GM21619 (cell line): ENCODE measurements at regions not wholly inside any gene's neighbourhood (a gene's known extent, or its start where the extent isn't known, plus 50 kb on each side); places are given as distances from the start of the nearest gene placed in this dataset.

Experiments
- ATAC-seq: cut with Tn5 transposase; IDR thresholded peaks from one replicate; pipeline ENCODE4 v1.9.1; 2021; ENCODE audit not compliant: unreplicated experiment

DNA sequence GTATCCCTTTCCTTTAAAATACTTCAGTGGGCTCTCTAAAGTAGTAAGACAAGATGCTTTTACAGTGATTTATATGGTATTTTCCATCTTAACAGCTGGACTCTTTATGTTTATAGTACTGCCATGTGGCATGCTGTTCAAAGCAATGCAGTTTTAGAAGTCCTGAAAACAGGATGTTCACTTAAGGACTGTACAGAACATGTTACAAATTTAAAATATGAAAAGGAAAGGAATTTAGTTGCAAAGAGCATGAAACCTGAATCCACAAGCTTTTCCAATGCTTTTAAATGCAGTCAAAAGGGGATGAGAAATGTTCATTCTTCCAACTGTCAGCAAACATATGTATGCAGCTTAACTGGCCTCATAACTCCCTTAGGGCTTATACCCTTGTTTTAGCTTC, 580.2 kb downstream of the EFNA5 start:
- no peak for ATAC-seq

DNA sequence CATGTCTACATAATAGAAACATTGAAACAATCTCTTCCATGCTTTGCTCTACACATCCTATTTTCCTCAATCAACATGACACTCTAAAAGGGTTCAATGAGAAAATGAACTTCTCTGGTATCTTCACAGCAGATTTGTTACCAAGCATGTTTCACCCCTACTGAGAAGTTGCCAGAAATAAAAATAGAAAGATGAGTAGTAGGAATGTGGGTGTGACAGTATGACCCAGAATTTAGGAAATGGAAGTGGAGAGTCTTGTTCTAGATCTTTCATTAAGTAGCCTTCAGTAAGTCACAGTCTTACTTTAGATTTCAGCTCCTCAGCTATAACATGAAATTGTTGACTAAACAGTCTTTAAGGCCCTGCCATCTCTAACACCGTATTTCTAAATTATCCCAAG, 581.8 kb downstream of the EFNA5 start:
- no peak for ATAC-seq

DNA sequence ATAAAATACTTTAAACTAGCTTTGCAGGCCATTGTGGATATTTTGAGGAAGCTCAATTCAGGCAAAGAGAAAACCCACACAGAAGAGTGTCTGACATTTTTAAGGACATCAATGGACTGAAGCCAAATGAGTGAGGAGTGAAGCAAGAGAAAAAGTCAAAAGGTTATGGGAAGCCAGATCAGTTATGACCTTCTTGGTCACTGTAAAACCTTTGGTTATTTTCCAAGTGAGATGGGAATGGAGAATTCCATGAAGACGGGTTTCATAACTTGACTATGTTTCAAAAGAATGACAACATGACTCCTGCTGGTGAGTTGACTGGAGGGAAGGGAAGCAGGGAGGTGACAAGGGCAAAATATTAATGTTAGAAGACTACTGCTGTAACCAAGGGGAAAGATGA, 585.2 kb downstream of the EFNA5 start:
- ATAC-seq: no peak

DNA sequence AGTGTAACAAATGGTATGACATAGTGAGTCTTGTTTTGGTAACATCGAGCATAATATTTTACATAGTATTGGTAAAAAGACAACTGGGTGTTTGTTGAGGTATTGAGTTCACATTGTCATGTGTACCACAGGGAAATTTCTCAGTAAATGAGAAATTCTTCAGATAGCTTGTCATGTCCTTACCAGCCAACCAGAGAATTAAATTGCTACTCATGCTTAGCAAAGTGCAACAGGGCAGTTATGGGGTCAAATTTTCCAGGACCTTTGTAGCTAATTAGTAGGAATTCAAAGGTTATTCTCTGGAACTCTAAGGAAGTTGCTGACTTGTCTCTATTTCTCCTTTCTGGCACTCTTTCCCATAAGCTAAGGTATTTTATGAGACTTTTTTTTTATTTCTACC, 595.7 kb downstream of the EFNA5 start:
- ATAC-seq: no peak

DNA sequence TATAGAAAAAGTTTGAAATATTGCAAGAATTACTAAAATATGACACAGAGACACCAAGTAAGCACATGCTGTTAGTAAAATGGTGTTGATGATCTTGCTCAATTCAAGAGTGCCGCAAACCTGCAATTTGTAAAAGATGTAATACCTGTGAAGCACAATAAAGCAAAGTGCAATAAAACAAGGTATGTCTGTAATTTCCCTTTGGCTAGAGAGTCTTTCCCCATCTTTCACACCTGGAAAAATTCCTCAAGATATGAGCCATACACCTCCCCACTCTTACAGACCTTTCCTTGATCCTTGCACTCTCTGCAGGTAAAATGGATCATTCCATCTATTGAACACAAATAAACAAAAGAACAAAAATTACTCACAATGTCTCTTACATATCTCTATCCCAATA, 597.8 kb downstream of the EFNA5 start:
- ATAC-seq: no peak

DNA sequence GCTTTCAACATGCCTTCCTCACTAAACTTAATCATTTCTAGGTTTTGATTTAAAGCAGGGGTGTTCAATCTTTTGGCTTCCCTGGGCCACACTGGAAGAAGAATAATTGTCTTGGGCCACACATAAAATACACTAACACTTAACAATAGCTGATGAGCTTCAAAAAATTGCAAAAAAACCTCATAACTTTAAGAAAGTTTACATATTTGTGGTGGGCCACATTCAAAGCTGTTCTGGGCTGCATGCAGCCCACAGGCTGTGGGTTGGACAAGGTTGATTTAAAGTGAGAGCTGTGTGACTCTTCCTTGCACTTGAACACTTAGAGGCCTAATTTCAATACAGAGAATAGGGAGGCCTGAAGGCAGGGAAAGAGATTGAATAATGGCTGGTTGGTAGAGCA, 598.3 kb downstream of the EFNA5 start:
- no peak for ATAC-seq

DNA sequence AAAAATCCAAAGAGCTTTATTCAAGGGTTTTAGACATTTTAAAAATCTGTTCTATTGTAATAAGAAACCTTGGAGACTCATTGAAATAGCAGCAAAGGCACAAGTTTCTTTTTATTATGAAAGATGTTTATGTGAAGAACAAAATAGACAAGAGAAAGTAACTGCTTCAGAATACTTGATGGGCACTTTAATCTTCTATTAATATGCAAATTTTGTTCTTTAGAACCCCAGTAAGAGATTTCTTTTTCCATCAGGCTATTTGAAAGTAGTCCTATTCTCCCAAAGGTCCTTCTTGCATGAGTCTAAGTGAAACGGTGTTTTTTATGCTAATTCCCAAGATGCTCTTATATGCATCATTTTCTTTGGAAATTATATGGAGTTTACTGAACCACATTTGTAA, 602.0 kb downstream of the EFNA5 start:
- ATAC-seq: no peak

DNA sequence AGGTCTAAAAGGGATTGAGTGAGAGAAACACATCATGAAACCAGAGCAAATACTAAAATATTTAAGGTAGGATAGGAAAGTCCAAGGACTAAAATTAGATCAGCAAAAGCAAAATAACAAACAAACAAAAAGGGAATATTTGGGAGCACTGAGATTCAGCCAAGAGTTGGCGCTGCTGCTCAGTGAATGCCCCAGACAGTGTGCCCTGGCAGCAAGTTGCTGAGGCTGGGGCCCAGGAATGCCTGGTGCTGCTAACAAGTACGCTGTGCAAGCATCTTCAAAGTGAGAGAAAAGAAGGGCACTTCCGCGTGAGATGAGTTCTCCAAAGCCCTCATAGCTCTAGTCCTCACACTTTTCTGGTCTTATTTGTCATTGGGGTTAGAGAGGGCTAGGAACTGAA, 603.3 kb downstream of the EFNA5 start:
- no peak for ATAC-seq

DNA sequence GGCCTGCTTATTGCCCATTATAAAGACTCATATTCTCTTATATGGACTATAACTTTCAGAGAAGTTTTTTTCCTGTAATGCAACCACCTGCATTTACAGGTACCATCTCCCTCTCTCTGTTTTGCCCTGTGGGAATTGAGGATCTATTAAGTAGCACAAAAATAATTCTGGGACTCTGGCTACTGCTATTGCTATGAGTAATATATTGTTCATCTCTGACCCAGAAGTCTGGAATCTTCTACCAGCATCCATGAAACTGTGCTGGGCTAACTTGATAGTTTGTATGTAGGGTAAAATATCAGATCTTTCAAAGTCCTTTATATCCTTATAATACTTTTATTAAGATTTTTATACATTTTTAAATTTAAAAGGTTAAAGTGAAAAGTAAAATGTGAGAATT, 607.2 kb downstream of the EFNA5 start:
- no peak for ATAC-seq

DNA sequence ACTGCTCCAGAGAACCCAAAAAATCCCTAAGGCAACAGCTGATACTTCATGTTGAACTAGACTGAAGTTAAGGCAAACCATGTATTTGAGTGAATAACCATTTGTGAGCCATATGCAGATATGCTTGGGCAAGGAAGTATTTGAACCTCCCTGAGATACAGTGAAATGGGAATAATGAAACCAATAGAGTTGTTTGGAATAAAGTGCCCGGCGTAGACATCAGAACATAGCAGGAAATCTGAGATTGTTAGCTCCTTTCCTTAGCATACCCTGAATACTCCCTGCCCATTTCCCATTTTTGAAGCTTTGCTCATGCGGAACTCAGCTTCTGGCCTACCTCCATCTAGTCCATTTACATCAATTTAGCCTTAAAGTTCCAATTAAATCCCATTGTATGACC, 611.9 kb downstream of the EFNA5 start:
- ATAC-seq: no peak

DNA sequence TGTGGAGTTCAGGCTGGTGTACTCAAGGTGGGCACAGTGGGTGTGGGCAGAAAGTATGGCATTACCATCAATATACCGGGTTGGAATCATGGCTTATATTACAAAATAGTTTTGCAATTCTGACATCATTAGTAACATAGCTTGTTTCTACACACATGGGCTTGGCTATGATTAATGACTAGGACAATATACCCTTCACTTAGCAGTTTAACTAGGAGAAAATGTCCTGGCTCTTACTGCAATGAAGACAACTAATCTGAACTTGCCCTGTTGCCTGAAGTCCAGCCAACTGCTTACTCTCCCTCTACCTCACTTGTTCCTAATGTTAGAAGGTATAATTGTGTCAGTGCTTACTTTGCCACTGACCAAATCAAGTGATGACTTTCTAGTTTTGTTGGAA, 612.5 kb downstream of the EFNA5 start:
- no peak for ATAC-seq

DNA sequence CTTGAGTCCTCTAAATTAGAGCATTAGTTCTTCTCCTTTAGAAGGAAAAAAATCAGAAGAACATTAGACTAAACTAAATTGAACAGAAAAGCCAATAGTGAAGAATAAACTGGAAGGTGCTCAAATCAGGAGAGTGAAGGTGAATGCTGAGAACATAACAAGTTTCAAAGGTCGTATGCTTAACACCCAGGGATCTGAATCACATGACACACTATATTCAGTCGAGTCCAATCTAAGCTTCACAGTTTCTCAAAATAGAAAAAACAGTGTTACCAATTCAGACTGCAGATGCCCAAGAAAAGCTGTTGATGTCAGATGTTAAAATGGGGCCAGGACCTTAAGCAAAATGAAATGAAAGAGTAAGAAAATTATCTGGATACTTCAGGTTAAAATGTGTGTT, 614.5 kb downstream of the EFNA5 start:
- no peak for ATAC-seq

DNA sequence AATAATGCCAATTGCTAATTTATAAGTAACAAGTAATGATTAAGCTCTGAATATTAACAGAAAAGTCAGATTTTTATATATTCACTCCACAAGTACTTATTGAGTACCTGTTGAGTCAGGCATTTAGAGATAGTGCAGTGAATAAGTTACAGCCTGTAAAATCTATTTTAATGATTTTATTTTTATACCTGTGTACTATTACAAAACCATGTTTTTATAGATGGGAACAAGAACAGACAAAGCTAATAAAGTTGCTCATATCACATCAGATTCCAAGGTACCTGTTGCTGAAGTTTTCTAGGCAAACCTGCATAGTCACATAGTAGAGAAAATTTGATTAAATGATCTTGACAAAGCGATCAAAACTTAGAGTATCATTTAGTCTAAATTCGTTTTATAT, 623.7 kb downstream of the EFNA5 start:
- ATAC-seq: no peak

DNA sequence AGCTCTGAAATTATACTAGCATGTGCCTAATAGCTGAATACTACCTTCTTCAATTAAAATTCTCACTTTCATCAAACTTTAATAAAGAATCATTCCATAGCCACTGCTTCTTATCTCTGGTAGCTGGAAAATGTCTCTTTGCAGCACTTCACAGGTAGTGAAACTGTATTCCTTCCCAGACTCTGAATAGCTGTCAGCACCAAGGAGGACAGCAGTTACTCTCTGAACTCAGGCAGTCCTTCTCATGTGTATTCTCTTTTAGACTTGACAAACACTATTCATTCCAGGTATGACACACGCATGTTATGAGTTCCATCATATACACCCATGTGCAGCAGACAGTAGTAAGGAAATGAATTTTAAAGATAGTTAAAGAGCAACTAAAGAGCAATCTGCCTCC, 627.1 kb downstream of the EFNA5 start:
- ATAC-seq: no peak

DNA sequence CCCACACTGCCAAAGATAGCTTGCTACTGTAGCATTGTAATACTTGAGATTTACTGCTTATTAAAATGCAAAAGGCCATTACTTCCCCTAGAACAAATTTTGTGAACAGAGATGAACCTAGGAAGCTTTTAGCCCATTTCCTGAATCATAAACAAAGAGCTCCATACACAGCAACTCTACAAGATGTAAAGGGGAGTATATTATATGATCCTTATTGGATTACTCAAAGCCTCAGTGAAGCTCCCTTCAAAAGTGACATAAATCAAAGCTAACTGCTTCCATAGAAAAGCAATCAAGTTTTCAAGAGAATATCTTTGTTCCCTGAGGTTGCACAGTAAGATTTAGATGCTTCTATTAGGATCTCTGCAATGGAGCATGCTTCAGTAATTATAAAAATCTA, 629.8 kb downstream of the EFNA5 start:
- ATAC-seq: no peak

DNA sequence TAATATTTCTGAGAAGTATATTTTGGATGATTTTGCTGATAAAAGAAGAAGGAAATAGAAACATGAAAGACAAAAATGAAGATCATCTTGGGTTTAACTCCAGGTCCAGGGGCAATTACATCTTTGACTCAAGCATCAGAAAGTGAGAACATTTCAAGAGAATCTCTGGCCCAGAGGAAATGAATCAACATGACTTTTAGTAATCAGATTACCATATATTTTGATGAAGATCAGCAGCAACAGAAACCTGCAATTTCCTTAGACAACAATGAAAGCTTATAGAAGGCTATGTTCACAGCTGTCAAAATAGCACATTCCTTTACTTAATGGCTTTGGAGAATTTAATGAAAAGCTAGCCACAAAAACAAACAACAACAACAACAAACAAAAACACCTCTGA, 638.1 kb downstream of the EFNA5 start:
- ATAC-seq: no peak

DNA sequence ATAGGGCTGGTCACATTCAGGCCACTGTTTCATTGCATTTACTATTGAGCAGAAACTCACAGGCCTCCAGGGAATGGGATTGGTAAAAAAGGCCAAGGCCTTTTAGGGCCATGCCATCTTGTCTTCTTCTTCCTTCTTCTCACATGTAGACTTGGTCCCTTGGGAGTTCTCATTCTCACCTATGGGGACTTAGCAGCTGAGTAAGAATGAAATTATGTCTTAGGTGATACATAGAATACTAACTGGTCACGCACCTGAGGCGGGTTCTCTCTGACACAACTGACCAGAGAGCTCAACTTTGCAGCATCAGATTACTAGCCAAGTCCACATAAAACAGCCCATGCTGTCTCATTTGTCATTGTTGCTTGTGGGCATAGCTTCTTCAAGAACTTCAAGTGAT, 641.8 kb downstream of the EFNA5 start:
- no peak for ATAC-seq

DNA sequence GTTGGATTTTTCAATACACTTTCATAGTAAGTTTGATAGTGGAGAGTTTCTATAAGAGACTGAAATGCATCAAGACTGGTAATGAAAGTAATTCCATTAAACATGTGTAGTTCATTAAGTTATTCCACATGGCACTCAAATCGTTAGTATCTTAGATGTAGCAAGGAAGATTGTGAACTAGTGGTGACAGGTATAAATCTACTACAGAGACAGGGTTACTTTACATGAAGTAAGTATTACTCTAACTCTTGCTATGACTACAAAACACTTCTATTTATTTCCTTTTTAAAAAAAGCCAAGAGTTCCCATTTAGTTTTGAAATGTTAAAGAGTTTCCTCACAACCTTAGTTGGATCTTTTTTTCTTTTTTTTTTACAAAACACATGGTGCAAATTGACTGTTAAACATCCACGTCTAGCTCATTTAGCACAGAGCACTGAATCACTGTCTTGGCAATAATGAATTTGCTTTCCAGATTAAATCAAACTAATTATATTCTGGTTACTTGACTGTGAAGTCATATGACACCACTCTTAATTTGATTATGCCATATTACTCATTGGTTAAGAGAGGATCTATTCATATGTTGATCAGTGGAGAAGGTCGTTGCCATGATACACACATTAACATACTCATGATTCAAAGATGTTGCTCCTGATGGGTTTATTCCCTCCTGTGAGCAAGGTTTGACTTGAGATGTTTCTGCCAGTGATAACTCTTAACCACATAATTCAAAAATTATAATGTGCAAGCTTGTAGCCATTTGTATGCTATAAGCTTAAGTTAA, 644.8 kb downstream of the EFNA5 start:
- no peak for ATAC-seq

DNA sequence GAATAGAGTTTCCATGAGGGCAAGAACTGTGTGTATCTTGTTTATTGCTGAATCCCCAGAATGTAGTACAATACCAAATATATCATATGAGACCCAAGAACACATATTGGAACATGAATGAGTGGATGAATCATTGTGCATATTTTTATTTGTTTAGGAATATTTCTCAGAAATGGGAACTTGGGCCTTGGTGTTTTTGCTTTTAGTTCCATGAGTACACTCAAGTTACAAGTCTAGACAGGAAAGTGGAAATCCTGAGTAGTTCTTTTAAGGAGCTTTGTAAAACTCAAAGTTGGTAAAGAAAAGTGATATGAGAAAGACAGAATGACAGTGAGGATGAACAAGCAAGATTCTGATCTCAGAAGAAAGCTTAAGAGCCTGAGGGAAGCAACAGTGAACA, 647.0 kb downstream of the EFNA5 start:
- no peak for ATAC-seq

DNA sequence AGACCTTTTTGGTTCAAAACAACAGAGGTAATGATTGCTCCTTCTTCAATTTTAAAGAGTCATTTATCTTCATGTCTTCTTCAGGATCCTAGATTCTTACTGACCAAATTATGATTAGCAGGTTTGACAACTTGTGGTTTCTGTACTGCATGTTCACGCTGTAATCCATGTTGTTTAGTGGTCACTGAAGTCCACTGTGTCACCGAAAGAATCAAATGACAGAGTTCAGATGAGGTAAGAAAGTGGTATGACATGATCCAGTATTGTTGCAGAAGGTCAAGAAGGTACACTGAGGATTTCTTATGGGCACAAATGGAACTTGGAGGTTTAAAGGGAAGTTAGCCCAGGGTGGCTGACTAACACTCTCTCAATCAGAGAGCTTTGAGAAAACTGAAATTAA, 649.2 kb downstream of the EFNA5 start:
- no peak for ATAC-seq

DNA sequence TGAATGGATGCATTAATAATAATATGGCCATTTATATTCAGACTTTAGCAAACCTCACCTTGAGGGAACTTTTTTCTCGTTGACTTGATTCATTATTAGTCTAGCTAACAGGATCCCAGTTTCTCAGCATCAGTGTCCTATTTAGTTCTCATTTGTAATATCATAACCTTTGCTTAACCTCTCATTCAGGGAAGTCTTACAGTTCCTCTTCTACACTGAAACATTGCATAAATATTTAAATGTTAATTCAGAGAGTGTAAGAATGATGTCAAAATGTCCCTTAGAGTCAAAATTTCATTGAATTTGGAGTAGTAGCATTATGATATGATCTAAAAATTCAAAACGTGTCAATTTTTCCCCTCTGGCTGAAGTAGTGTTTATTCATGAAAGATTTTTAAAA, 650.1 kb downstream of the EFNA5 start:
- no peak for ATAC-seq

DNA sequence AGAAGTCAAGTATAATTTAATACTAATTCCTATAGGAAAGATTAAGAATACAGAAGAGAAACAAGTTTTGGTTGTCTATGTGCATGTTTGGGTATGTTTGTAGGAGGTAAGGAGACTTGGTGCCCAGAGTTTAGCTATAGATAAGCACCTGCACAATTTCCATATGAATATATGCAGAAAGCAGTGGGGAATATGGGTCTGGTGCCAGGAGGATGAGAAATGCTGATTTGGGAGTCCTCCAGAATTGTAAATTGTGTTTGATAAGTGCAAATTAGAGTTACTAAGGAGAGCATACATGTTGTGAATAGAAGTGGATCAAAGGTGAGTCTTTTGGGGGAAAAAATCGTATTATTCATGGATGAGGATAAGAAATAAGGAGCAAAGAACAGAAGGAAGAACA, 653.1 kb downstream of the EFNA5 start:
- ATAC-seq: no peak

DNA sequence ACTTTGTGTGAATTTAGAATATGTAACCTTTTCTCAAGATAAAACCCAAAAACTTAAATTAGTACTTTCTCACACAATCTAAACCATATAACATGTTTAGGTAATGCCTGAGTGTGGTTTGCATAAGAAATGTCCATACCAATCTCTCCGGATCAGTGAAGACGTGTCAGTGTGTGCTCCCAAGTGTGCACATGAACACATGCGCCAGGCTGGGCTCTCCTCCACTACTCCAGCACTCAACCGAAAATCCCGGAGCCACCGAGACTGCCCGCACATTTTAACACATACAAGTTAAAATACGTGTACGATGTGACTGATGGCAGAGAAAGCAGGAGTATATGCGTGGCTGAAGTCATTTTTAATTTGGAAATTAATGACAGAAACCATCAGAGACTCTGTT, 658.4 kb downstream of the EFNA5 start:
- ATAC-seq: no peak

DNA sequence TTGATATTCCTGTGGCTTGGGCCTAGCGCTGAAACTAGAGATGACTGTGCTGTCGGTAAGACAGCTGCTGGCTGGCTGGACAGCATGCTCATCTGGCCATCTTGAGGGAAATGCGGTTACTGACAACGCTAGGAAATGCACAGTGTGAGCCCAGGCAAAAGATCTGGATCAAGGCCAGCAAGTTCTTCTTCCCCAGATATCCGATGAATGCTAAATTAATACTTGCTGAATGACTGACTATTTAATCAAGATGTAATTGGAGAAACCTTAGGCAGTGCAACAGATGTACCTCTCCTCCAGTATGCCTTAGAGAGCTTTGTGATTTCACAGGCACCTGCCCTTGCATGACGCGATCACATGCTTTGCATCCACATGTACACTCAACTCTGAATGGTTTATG, 659.1 kb downstream of the EFNA5 start:
- no peak for ATAC-seq
